ENCODE measurements at regions not wholly inside any gene's neighbourhood (a gene's known extent, or its start where the extent isn't known, plus 50 kb on each side); places are given as distances from the start of the nearest gene placed in this dataset.

- Histone ChIP-seq H3K79me1 (ENCODE audit: low read length) (no peaks in the 10 kb centered on the region), H3K27me3 (ENCODE audit: insufficient read depth, low read length) (no peaks in the 10 kb centered on the region), H3K79me2 (ENCODE audit: control insufficient read depth, insufficient read depth, low read length, poor library complexity) (no peaks in the 10 kb centered on the region), H3K9me3 (ENCODE audit: insufficient read depth, low read depth, low read length) (no peaks in the 10 kb centered on the region), H2AK5ac (ENCODE audit: low read length) (no peak overlapping the region), H3K23ac (ENCODE audit: low read length) (no peak overlapping the region), H3K9ac (ENCODE audit: low read length) (peak overlapping the region; percentile 25), H3K4me3 (ENCODE audit: low read depth, low read length) (no peak overlapping the region), H3K4me1 (ENCODE audit: control insufficient read depth in 1 of 2, insufficient read depth in 2 of 2, low read length in 2 of 2) (no peaks in the 10 kb centered on the region), H3K27ac (ENCODE audit: low read depth, low read length) (no peak overlapping the region), H3K4ac (ENCODE audit: low read depth, low read length) (no peak overlapping the region), H3K36me3 (ENCODE audit: control insufficient read depth in 1 of 2, insufficient read depth in 2 of 2, low read length in 2 of 2) (no peaks in the 10 kb centered on the region), H2AFZ (ENCODE audit: insufficient read depth, low read length, poor library complexity) (no peak overlapping the region), H2BK5ac (ENCODE audit: low read depth, low read length, poor library complexity) (no peak overlapping the region), H4K91ac (ENCODE audit: low read depth, low read length) (no peak overlapping the region), H3K4me2 (ENCODE audit: low read length) (no peak overlapping the region), H4K12ac (ENCODE audit: low read depth, low read length) (no peak overlapping the region), H2BK12ac (ENCODE audit: low read length) (no peak overlapping the region), H3K14ac (ENCODE audit: low read length) (no peak overlapping the region), H2BK120ac (ENCODE audit: insufficient read depth, low read length, poor library complexity) (no peak overlapping the region), H3K18ac (ENCODE audit: low read length) (no peak overlapping the region), H4K8ac (ENCODE audit: low read depth, low read length) (no peak overlapping the region)
- WGBS (ENCODE audit: extremely low coverage, insufficient coverage, insufficient read length): no CpG with 5 or more reads among the region's 8 CpGs
- DNase-seq: peak in 1 of 2 donors; percentile 21
Observed at GRCh38 chr3:177499779-177500423, 302.6 kb upstream of the TBL1XR1 start.

GRCh38 chr3:177510693-177511216, 313.5 kb upstream of the TBL1XR1 start:
- no peak overlapping the region for H3K27ac ChIP-seq (ENCODE audit: low read depth, low read length)
- H2AFZ ChIP-seq (ENCODE audit: insufficient read depth, low read length, poor library complexity): no peak overlapping the region
- no peaks in the 10 kb centered on the region for H3K79me2 ChIP-seq (ENCODE audit: control insufficient read depth, insufficient read depth, low read length, poor library complexity)
- H3K4me3 ChIP-seq (ENCODE audit: low read depth, low read length): no peak overlapping the region
- H4K8ac ChIP-seq (ENCODE audit: low read depth, low read length): no peak overlapping the region
- no peak overlapping the region for H4K12ac ChIP-seq (ENCODE audit: low read depth, low read length)
- H4K91ac ChIP-seq (ENCODE audit: low read depth, low read length): no peak overlapping the region
- H2BK12ac ChIP-seq (ENCODE audit: low read length): no peak overlapping the region
- no peaks in the 10 kb centered on the region for H3K79me1 ChIP-seq (ENCODE audit: low read length)
- H3K14ac ChIP-seq (ENCODE audit: low read length): no peak overlapping the region
- no peaks in the 10 kb centered on the region for H3K27me3 ChIP-seq (ENCODE audit: insufficient read depth, low read length)
- H2BK120ac ChIP-seq (ENCODE audit: insufficient read depth, low read length, poor library complexity): no peak overlapping the region
- no CpG with 5 or more reads among the region's 2 CpGs for WGBS (ENCODE audit: extremely low coverage, insufficient coverage, insufficient read length)
- DNase-seq: no peak
- H2BK5ac ChIP-seq (ENCODE audit: low read depth, low read length, poor library complexity): no peak overlapping the region
- no peaks in the 10 kb centered on the region for H3K36me3 ChIP-seq (ENCODE audit: control insufficient read depth in 1 of 2, insufficient read depth in 2 of 2, low read length in 2 of 2)
- H3K4ac ChIP-seq (ENCODE audit: low read depth, low read length): no peak overlapping the region
- H3K4me2 ChIP-seq (ENCODE audit: low read length): no peak overlapping the region
- peaks cover 2 to 5% of the 10 kb centered on the region in 2 experiments for H3K4me1 ChIP-seq (ENCODE audit: control insufficient read depth in 1 of 2, insufficient read depth in 2 of 2, low read length in 2 of 2)
- H3K18ac ChIP-seq (ENCODE audit: low read length): no peak overlapping the region
- H3K9ac ChIP-seq (ENCODE audit: low read length): no peak overlapping the region
- H3K23ac ChIP-seq (ENCODE audit: low read length): no peak overlapping the region
- H2AK5ac ChIP-seq (ENCODE audit: low read length): no peak overlapping the region
- peaks cover 2% of the 10 kb centered on the region for H3K9me3 ChIP-seq (ENCODE audit: insufficient read depth, low read depth, low read length)

GRCh38 chr3:177512945-177513814, 315.9 kb upstream of the TBL1XR1 start:
- H3K9me3 ChIP-seq (ENCODE audit: insufficient read depth, low read depth, low read length): peaks cover 2% of the 10 kb centered on the region
- H3K9ac ChIP-seq (ENCODE audit: low read length): no peak overlapping the region
- no peak overlapping the region for H2AK5ac ChIP-seq (ENCODE audit: low read length)
- peaks cover 4 to 8% of the 10 kb centered on the region in 2 experiments for H3K4me1 ChIP-seq (ENCODE audit: control insufficient read depth in 1 of 2, insufficient read depth in 2 of 2, low read length in 2 of 2)
- no peak overlapping the region for H3K23ac ChIP-seq (ENCODE audit: low read length)
- no peaks in the 10 kb centered on the region for H3K36me3 ChIP-seq (ENCODE audit: control insufficient read depth in 1 of 2, insufficient read depth in 2 of 2, low read length in 2 of 2)
- no peak overlapping the region for H4K91ac ChIP-seq (ENCODE audit: low read depth, low read length)
- H3K27ac ChIP-seq (ENCODE audit: low read depth, low read length): no peak overlapping the region
- WGBS (ENCODE audit: extremely low coverage, insufficient coverage, insufficient read length): no CpG with 5 or more reads among the region's 6 CpGs
- no peaks in the 10 kb centered on the region for H3K79me2 ChIP-seq (ENCODE audit: control insufficient read depth, insufficient read depth, low read length, poor library complexity)
- no peak overlapping the region for H3K4ac ChIP-seq (ENCODE audit: low read depth, low read length)
- H4K8ac ChIP-seq (ENCODE audit: low read depth, low read length): no peak overlapping the region
- no peak overlapping the region for H2BK12ac ChIP-seq (ENCODE audit: low read length)
- H4K12ac ChIP-seq (ENCODE audit: low read depth, low read length): no peak overlapping the region
- no peaks in the 10 kb centered on the region for H3K27me3 ChIP-seq (ENCODE audit: insufficient read depth, low read length)
- no peak overlapping the region for H3K14ac ChIP-seq (ENCODE audit: low read length)
- H3K4me3 ChIP-seq (ENCODE audit: low read depth, low read length): no peak overlapping the region
- no peak overlapping the region for H3K4me2 ChIP-seq (ENCODE audit: low read length)
- H2BK120ac ChIP-seq (ENCODE audit: insufficient read depth, low read length, poor library complexity): no peak overlapping the region
- H3K79me1 ChIP-seq (ENCODE audit: low read length): peaks cover 4% of the 10 kb centered on the region
- H3K18ac ChIP-seq (ENCODE audit: low read length): no peak overlapping the region
- no peak for DNase-seq
- H2BK5ac ChIP-seq (ENCODE audit: low read depth, low read length, poor library complexity): no peak overlapping the region
- H2AFZ ChIP-seq (ENCODE audit: insufficient read depth, low read length, poor library complexity): no peak overlapping the region

GRCh38 chr3:177513815-177514610, 316.7 kb upstream of the TBL1XR1 start:
- Histone ChIP-seq H3K18ac (ENCODE audit: low read length) (no peak overlapping the region), H3K4me2 (ENCODE audit: low read length) (no peak overlapping the region), H2BK120ac (ENCODE audit: insufficient read depth, low read length, poor library complexity) (no peak overlapping the region), H2BK5ac (ENCODE audit: low read depth, low read length, poor library complexity) (no peak overlapping the region), H3K27ac (ENCODE audit: low read depth, low read length) (no peak overlapping the region), H3K23ac (ENCODE audit: low read length) (no peak overlapping the region), H2BK12ac (ENCODE audit: low read length) (no peak overlapping the region), H3K4me1 (ENCODE audit: control insufficient read depth in 1 of 2, insufficient read depth in 2 of 2, low read length in 2 of 2) (peaks cover 4 to 8% of the 10 kb centered on the region in 2 experiments), H3K27me3 (ENCODE audit: insufficient read depth, low read length) (no peaks in the 10 kb centered on the region), H3K36me3 (ENCODE audit: control insufficient read depth in 1 of 2, insufficient read depth in 2 of 2, low read length in 2 of 2) (no peaks in the 10 kb centered on the region), H2AK5ac (ENCODE audit: low read length) (no peak overlapping the region), H3K9ac (ENCODE audit: low read length) (no peak overlapping the region), H3K9me3 (ENCODE audit: insufficient read depth, low read depth, low read length) (peaks cover 2% of the 10 kb centered on the region), H3K4me3 (ENCODE audit: low read depth, low read length) (no peak overlapping the region), H4K12ac (ENCODE audit: low read depth, low read length) (no peak overlapping the region), H4K8ac (ENCODE audit: low read depth, low read length) (no peak overlapping the region), H3K79me1 (ENCODE audit: low read length) (peaks cover 4% of the 10 kb centered on the region), H3K79me2 (ENCODE audit: control insufficient read depth, insufficient read depth, low read length, poor library complexity) (no peaks in the 10 kb centered on the region), H2AFZ (ENCODE audit: insufficient read depth, low read length, poor library complexity) (no peak overlapping the region), H3K14ac (ENCODE audit: low read length) (no peak overlapping the region), H4K91ac (ENCODE audit: low read depth, low read length) (no peak overlapping the region), H3K4ac (ENCODE audit: low read depth, low read length) (no peak overlapping the region)
- WGBS (ENCODE audit: extremely low coverage, insufficient coverage, insufficient read length): no CpG with 5 or more reads among the region's 10 CpGs
- DNase-seq: no peak

Data from trophoblast cell (in vitro differentiated cells and primary cell).